WI38 (cell line): ENCODE measurements at regions not wholly inside any gene's neighbourhood (a gene's known extent, or its start where the extent isn't known, plus 50 kb on each side); places are given as distances from the start of the nearest gene placed in this dataset.

ENCODE experiments used
- H3K4me3 ChIP-seq: 2 replicates; pipeline ENCODE4 v1.5.1; 2011; ENCODE audit warnings: low read depth, mild to moderate bottlenecking, control low read depth, low read length
- TF ChIP-seq, protein P1 (sequence below): IDR thresholded peaks from 2 replicates; pipeline ENCODE4 v1.5.1; 2012; ENCODE audit warnings: low read depth, mild to moderate bottlenecking, control low read depth, low read length

DNA sequence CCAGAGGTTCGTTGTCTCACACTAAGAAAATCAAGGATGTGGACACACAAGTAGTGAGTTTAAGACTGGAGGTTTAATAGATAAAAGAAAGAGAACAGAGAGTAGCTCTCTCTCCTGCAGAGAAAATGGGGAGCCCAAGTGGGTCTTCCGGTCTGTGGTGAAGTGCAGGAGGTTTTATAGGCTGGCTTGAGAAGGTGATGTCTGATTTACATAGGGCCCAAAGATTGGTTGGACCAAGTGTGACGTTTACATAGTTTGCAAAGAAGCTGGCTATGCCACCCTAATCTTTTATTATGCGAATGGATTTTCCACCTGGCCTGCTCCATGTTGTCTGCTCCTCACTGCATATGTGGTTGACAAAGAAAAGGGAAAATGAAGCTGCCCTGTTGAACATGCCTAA lies 430.4 kb upstream of the TRIB2 start:
- no peak overlapping the region for H3K4me3 ChIP-seq
- TF ChIP-seq, protein P1, sequence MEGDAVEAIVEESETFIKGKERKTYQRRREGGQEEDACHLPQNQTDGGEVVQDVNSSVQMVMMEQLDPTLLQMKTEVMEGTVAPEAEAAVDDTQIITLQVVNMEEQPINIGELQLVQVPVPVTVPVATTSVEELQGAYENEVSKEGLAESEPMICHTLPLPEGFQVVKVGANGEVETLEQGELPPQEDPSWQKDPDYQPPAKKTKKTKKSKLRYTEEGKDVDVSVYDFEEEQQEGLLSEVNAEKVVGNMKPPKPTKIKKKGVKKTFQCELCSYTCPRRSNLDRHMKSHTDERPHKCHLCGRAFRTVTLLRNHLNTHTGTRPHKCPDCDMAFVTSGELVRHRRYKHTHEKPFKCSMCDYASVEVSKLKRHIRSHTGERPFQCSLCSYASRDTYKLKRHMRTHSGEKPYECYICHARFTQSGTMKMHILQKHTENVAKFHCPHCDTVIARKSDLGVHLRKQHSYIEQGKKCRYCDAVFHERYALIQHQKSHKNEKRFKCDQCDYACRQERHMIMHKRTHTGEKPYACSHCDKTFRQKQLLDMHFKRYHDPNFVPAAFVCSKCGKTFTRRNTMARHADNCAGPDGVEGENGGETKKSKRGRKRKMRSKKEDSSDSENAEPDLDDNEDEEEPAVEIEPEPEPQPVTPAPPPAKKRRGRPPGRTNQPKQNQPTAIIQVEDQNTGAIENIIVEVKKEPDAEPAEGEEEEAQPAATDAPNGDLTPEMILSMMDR: no peak

DNA sequence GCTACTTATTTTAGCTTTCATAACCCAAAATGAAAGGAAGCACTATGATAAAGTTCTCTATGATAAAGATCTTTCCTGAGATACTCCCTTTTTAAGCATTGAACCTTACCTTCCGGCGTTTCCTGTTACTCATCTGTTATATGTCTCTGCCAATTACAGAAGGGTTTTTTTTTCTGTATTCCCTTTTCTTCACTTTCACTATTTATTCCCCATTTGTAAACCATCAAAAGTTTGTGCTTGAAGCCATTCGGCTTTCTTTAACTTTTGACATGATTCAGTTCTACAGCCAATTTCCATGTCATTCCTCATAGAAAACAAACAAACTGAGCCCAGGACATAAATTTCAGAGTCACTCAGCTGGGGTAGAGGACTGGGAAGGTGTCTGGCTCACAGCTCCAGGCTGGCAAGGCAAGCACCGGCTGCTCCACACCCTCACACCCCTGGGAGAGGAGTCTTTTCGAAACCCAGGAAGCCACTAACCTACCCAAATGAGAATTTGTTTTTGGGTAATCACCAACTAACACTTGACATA lies 429.4 kb upstream of the TRIB2 start:
- TF ChIP-seq, protein P1: no peak
- H3K4me3 ChIP-seq: no peak overlapping the region

DNA sequence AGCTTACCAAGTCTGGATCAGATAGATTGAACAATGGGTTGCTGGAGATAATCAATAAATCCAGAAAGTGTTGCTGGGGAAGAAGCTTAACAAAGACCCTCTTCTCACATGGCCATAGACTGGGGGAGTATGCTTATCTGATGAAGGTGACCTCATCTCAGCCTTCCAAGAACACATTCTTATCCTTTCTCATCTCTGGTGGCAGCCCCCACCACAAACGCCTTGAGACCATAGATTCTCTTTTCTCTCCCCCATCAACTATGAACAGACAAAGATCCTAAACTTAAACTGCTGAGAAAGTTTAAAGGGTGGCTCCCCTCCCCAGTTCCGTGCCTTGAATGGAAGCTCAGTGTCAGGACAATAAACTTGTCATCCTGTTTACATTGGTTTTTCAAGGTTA lies 428.7 kb upstream of the TRIB2 start:
- TF ChIP-seq, protein P1: no peak

DNA sequence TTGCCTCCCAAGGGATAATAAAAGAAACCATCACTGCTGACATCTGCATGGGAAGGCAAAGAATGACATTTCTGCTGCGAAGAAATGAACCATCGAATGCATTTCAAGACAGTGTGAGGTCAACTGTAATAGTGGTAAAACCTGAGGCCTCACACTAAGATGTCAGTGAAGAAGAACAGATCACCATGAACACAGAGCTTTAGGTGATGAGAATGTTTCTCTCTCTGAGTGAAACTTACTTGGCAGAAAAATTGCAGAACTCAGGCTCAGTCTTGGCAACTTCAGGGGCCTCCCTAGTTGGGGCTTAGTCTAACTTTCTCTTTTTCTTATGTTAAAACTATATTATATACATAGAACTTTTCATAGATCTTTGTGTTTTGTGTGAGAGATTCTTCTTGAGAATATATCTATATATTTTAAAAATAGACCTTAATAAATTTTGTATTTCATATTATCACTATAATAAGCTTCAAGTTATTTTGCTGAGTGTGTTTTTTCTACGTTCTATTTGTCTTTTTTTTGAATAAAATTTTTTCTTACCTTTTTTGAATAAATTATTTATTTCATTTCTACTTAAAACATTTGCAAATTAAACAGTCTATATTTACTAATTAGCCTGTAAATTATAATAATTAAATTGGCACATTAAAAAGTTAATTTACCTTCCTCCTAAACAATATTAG lies 427.5 kb upstream of the TRIB2 start:
- H3K4me3 ChIP-seq: no peak overlapping the region
- TF ChIP-seq, protein P1: no peak

More for the DNA sequence above, 428.7 kb upstream of the TRIB2 start:
- H3K4me3 ChIP-seq: no peak overlapping the region

DNA sequence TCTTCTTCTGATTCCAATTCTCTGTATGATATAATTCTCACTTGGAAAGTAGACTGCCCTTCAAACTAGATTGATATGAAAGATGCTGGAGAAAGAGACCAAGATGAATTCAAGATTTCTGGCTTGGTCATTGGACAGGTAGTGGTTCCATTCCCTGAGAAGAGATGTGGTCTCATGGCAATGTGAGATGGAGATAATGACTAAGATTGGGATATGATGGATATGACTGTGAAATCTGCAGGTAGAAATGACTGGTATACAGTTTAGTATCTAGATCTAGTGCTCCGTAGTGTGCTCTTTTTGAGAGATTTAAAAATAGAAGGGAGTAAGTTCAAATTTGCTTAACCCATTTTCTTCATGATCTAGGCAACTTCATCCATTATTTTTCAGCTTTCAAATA lies 425.4 kb upstream of the TRIB2 start:
- no peak overlapping the region for H3K4me3 ChIP-seq
- TF ChIP-seq, protein P1: no peak

GRCh38 chr2:12293874-12294273 lies 422.9 kb upstream of the TRIB2 start:
- TF ChIP-seq, protein P1: no peak
- H3K4me3 ChIP-seq: no peak overlapping the region

- TF ChIP-seq, protein P1: no peak
- no peak overlapping the region for H3K4me3 ChIP-seq
Measured at GRCh38 chr2:12295856-12296519, 420.7 kb upstream of the TRIB2 start.
